ENCODE measurements at regions not wholly inside any gene's neighbourhood (a gene's known extent, or its start where the extent isn't known, plus 50 kb on each side); places are given as distances from the start of the nearest gene placed in this dataset.

DNA sequence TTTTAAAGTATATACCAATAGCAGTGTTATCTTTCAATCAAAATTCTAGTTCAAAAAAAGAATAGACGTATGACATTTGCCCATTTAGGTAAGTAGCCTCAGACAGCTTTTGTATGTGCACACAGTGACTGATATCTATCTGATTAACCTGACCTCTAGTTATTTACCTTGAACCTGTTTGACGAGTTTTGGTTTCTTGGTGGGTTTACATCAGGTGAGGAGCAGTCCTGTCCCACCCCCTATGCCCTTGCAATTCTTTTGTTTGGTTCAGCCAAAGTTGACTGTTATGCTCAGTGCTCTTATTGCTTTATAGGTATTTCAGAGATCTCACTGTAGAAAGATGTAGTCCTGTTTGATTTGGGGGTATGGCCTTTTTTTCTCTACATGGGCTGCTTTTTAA is 147.2 kb downstream of the ISOC1 start:
- CTCF ChIA-PET = no interaction called here
- H3K36me3 Mint-ChIP-seq (ENCODE audit: insufficient read depth, unreplicated experiment) = no peaks in the 10 kb centered on the region

DNA sequence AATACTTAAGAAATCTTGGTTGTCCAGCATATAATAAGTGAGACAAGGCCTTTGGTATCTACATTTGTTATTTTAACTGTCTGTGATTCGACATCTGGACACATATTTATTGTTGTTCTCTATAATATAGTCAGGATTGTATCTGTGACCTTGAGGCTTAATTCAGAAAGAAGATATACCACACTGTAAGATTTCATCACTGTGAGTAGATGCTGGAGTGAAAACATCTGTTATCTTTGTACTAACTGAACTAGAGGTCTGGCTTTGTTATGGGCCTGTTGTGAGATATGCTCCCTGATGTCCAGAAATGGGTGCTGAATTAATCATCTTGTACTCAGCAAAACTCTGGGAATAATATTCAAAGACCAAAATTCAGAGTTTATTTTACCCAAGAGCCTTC is 148.5 kb downstream of the ISOC1 start:
- TF ChIP-seq, protein P1, sequence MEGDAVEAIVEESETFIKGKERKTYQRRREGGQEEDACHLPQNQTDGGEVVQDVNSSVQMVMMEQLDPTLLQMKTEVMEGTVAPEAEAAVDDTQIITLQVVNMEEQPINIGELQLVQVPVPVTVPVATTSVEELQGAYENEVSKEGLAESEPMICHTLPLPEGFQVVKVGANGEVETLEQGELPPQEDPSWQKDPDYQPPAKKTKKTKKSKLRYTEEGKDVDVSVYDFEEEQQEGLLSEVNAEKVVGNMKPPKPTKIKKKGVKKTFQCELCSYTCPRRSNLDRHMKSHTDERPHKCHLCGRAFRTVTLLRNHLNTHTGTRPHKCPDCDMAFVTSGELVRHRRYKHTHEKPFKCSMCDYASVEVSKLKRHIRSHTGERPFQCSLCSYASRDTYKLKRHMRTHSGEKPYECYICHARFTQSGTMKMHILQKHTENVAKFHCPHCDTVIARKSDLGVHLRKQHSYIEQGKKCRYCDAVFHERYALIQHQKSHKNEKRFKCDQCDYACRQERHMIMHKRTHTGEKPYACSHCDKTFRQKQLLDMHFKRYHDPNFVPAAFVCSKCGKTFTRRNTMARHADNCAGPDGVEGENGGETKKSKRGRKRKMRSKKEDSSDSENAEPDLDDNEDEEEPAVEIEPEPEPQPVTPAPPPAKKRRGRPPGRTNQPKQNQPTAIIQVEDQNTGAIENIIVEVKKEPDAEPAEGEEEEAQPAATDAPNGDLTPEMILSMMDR (IDR thresholded peaks at IDR 0.05; ENCODE audit: unreplicated experiment) = no peak
- BruUV-seq (replicated peaks) = no TSS peak
- H3K27me3 Mint-ChIP-seq (ENCODE audit: unreplicated experiment) = no peaks in the 10 kb centered on the region

More for the DNA sequence above, 147.2 kb downstream of the ISOC1 start:
- Mint-ChIP-seq H3K9me3 (ENCODE audit: low read depth, unreplicated experiment) (no peaks in the 10 kb centered on the region), H3K27me3 (ENCODE audit: unreplicated experiment) (no peaks in the 10 kb centered on the region), H3K4me3 (ENCODE audit: low read depth, unreplicated experiment) (no peak overlapping the region), H3K27ac (ENCODE audit: unreplicated experiment) (no peak overlapping the region), H3K4me1 (ENCODE audit: low read depth, unreplicated experiment) (no peaks in the 10 kb centered on the region)
- no peak for DNase-seq
- BruUV-seq (replicated peaks) = no TSS peak
- intact Hi-C loops (cut with micrococcal nuclease; ENCODE audit: unreplicated experiment) = no loop called here
- TF ChIP-seq, protein P1 (IDR thresholded peaks at IDR 0.05; ENCODE audit: unreplicated experiment) = no peak

DNA sequence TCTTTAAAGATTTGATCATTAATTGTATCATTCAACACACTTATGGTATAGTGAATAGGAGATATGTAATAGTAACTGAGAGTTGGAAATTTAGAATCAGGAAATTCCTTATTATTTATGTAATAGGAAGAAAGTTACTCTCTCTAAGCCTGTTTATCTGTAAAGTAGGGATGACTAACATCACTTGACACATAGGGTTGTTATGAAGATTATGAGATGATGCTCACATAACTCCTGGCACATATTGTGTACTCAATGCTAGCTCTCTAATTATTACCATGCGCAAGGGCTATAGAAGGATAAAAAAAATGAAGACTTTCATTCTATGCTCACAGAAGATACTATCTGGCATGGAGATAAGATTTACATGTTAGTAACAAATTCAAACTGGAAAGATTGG is 149.9 kb downstream of the ISOC1 start:
- H3K9me3 Mint-ChIP-seq (ENCODE audit: low read depth, unreplicated experiment) = no peaks in the 10 kb centered on the region
- no TSS peak for BruUV-seq (replicated peaks)
- no peaks in the 10 kb centered on the region for H3K36me3 Mint-ChIP-seq (ENCODE audit: insufficient read depth, unreplicated experiment)
- H3K4me3 Mint-ChIP-seq (ENCODE audit: low read depth, unreplicated experiment) = no peak overlapping the region
- no peak overlapping the region for H3K27ac Mint-ChIP-seq (ENCODE audit: unreplicated experiment)
- H3K27me3 Mint-ChIP-seq (ENCODE audit: unreplicated experiment) = no peaks in the 10 kb centered on the region
- CTCF ChIA-PET = no interaction called here
- no peak for DNase-seq
- no peaks in the 10 kb centered on the region for H3K4me1 Mint-ChIP-seq (ENCODE audit: low read depth, unreplicated experiment)
- intact Hi-C loops (cut with micrococcal nuclease; ENCODE audit: unreplicated experiment) = no loop called here
- TF ChIP-seq, protein P1 (IDR thresholded peaks at IDR 0.05; ENCODE audit: unreplicated experiment) = no peak

More for the DNA sequence above, 148.5 kb downstream of the ISOC1 start:
- H3K4me1 Mint-ChIP-seq (ENCODE audit: low read depth, unreplicated experiment) = no peaks in the 10 kb centered on the region
- no peaks in the 10 kb centered on the region for H3K9me3 Mint-ChIP-seq (ENCODE audit: low read depth, unreplicated experiment)
- CTCF ChIA-PET = no interaction called here
- no peak for DNase-seq
- no peak overlapping the region for H3K4me3 Mint-ChIP-seq (ENCODE audit: low read depth, unreplicated experiment)
- no peaks in the 10 kb centered on the region for H3K36me3 Mint-ChIP-seq (ENCODE audit: insufficient read depth, unreplicated experiment)
- intact Hi-C loops (cut with micrococcal nuclease; ENCODE audit: unreplicated experiment) = no loop called here
- no peak overlapping the region for H3K27ac Mint-ChIP-seq (ENCODE audit: unreplicated experiment)

- Mint-ChIP-seq H3K36me3 (ENCODE audit: insufficient read depth, unreplicated experiment) (no peaks in the 10 kb centered on the region), H3K27me3 (ENCODE audit: unreplicated experiment) (no peaks in the 10 kb centered on the region), H3K4me3 (ENCODE audit: low read depth, unreplicated experiment) (no peak overlapping the region), H3K27ac (ENCODE audit: unreplicated experiment) (no peak overlapping the region), H3K4me1 (ENCODE audit: low read depth, unreplicated experiment) (no peaks in the 10 kb centered on the region), H3K9me3 (ENCODE audit: low read depth, unreplicated experiment) (no peaks in the 10 kb centered on the region)
- CTCF ChIA-PET = no interaction called here
- BruUV-seq (replicated peaks) = no TSS peak
- intact Hi-C loops (cut with micrococcal nuclease; ENCODE audit: unreplicated experiment) = no loop called here
- TF ChIP-seq, protein P1 (IDR thresholded peaks at IDR 0.05; ENCODE audit: unreplicated experiment) = no peak
- DNase-seq = no peak
Measured at GRCh38 chr5:129245489-129245888, 150.9 kb downstream of the ISOC1 start.

GRCh38 chr5:129246088-129246487 is 151.5 kb downstream of the ISOC1 start:
- no peak overlapping the region for H3K4me3 Mint-ChIP-seq (ENCODE audit: low read depth, unreplicated experiment)
- no TSS peak for BruUV-seq (replicated peaks)
- H3K27ac Mint-ChIP-seq (ENCODE audit: unreplicated experiment) = no peak overlapping the region
- H3K27me3 Mint-ChIP-seq (ENCODE audit: unreplicated experiment) = no peaks in the 10 kb centered on the region
- H3K36me3 Mint-ChIP-seq (ENCODE audit: insufficient read depth, unreplicated experiment) = no peaks in the 10 kb centered on the region
- no peak for DNase-seq
- no peaks in the 10 kb centered on the region for H3K4me1 Mint-ChIP-seq (ENCODE audit: low read depth, unreplicated experiment)
- intact Hi-C loops (cut with micrococcal nuclease; ENCODE audit: unreplicated experiment) = no loop called here
- CTCF ChIA-PET = no interaction called here
- TF ChIP-seq, protein P1 (IDR thresholded peaks at IDR 0.05; ENCODE audit: unreplicated experiment) = no peak
- H3K9me3 Mint-ChIP-seq (ENCODE audit: low read depth, unreplicated experiment) = no peaks in the 10 kb centered on the region
